ENCODE measurements at regions not wholly inside any gene's neighbourhood (a gene's known extent, or its start where the extent isn't known, plus 50 kb on each side); places are given as distances from the start of the nearest gene placed in this dataset.

GRCh38 chr12:9345171-9345570, 137.0 kb upstream of the PZP start:
- no peaks in the 10 kb centered on the region for H3K4me1 ChIP-seq
- no peak overlapping the region for H3K27ac ChIP-seq
- H3K4me3 ChIP-seq = no peak overlapping the region
- H3K9me3 ChIP-seq = no peaks in the 10 kb centered on the region
- TF ChIP-seq CTCF (IDR thresholded peaks at IDR 0.05 in 4 of 5, conservative IDR thresholded peaks at IDR 0.05 in 1 of 5) (no peak), POLR2A (IDR thresholded peaks at IDR 0.05) (no peak)
- no peaks in the 10 kb centered on the region for H3K27me3 ChIP-seq
- ATAC-seq (no peak), DNase-seq (no peak)
- intact Hi-C loops (cut with DNase I; ENCODE audit: low total_unique reads) = no loop called here
- no peaks in the 10 kb centered on the region for H3K36me3 ChIP-seq
- in situ Hi-C loops (cut with MboI; ENCODE audit: low sequenced_read_pairs in 4 of 4) = loop anchor here in 2 of 4 donors (25.0 kb wide), 1 partner anchor 367 kb away; no protein-coding TSS in a partner anchor

- H3K27me3 ChIP-seq = no peaks in the 10 kb centered on the region
- DNase-seq (no peak), ATAC-seq (no peak)
- H3K27ac ChIP-seq = no peak overlapping the region
- TF ChIP-seq CTCF (IDR thresholded peaks at IDR 0.05 in 4 of 5, conservative IDR thresholded peaks at IDR 0.05 in 1 of 5) (no peak), POLR2A (IDR thresholded peaks at IDR 0.05) (no peak)
- no peak overlapping the region for H3K4me3 ChIP-seq
- in situ Hi-C loops (cut with MboI; ENCODE audit: low sequenced_read_pairs in 4 of 4) (loop anchor here in 2 of 4 donors (25.0 kb wide), 1 partner anchor 368 kb away; no protein-coding TSS in a partner anchor), intact Hi-C loops (cut with DNase I; ENCODE audit: low total_unique reads) (no loop called here)
- H3K4me1 ChIP-seq = no peaks in the 10 kb centered on the region
- H3K36me3 ChIP-seq = no peaks in the 10 kb centered on the region
- H3K9me3 ChIP-seq = no peaks in the 10 kb centered on the region
Measured at GRCh38 chr12:9344541-9344940, 136.3 kb upstream of the PZP start.

- Histone ChIP-seq H3K4me1 (no peaks in the 10 kb centered on the region), H3K4me3 (no peak overlapping the region), H3K27ac (no peak overlapping the region), H3K36me3 (no peaks in the 10 kb centered on the region), H3K9me3 (no peaks in the 10 kb centered on the region), H3K27me3 (no peaks in the 10 kb centered on the region)
- DNase-seq (no peak), ATAC-seq (no peak)
- intact Hi-C loops (cut with DNase I; ENCODE audit: low total_unique reads) = no loop called here
- TF ChIP-seq CTCF (IDR thresholded peaks at IDR 0.05 in 4 of 5, conservative IDR thresholded peaks at IDR 0.05 in 1 of 5) (no peak), POLR2A (IDR thresholded peaks at IDR 0.05) (no peak)
- in situ Hi-C loops (cut with MboI; ENCODE audit: low sequenced_read_pairs in 4 of 4) = loop anchor here in 2 of 4 donors (25.0 kb wide), 1 partner anchor 369 kb away; no protein-coding TSS in a partner anchor
Measured at GRCh38 chr12:9343731-9344130, 135.5 kb upstream of the PZP start.

GRCh38 chr12:9342614-9343353, 134.6 kb upstream of the PZP start:
- intact Hi-C loops (cut with DNase I; ENCODE audit: low total_unique reads) = no loop called here

More at GRCh38 chr12:9342614-9343353, 134.6 kb upstream of the PZP start:
- in situ Hi-C loops (cut with MboI; ENCODE audit: low sequenced_read_pairs in 4 of 4) = loop anchor here in 2 of 4 donors (25.0 kb wide), 1 partner anchor 370 kb away; no protein-coding TSS in a partner anchor
- Histone ChIP-seq H3K4me3 (no peak overlapping the region), H3K27me3 (no peaks in the 10 kb centered on the region), H3K27ac (no peak overlapping the region), H3K36me3 (no peaks in the 10 kb centered on the region), H3K4me1 (no peaks in the 10 kb centered on the region), H3K9me3 (no peaks in the 10 kb centered on the region)
- no peak for TF ChIP-seq POLR2A (IDR thresholded peaks at IDR 0.05)
- TF ChIP-seq CTCF (IDR thresholded peaks at IDR 0.05 in 4 of 5, conservative IDR thresholded peaks at IDR 0.05 in 1 of 5) = no peak
- ATAC-seq = no peak
- no peak for DNase-seq

Data from gastrocnemius medialis (tissue), 4 donors.